ENCODE measurements at regions not wholly inside any gene's neighbourhood (a gene's known extent, or its start where the extent isn't known, plus 50 kb on each side); places are given as distances from the start of the nearest gene placed in this dataset.

GRCh38 chr14:58864751-58865513, 227.2 kb downstream of the DACT1 start:
- Histone ChIP-seq H3K4me1 (ENCODE audit: low read depth) (no peaks in the 10 kb centered on the region), H3K4me3 (no peak overlapping the region), H3K9me3 (no peaks in the 10 kb centered on the region), H3K36me3 (ENCODE audit: low read depth) (no peaks in the 10 kb centered on the region)
- intact Hi-C loops (cut with DNase I, micrococcal nuclease) = no loop called here
- peak in 1 of 3 donors; percentile 12 for DNase-seq
- no peak for ATAC-seq
- no peak for TF ChIP-seq CTCF (IDR thresholded peaks at IDR 0.05)

DNA sequence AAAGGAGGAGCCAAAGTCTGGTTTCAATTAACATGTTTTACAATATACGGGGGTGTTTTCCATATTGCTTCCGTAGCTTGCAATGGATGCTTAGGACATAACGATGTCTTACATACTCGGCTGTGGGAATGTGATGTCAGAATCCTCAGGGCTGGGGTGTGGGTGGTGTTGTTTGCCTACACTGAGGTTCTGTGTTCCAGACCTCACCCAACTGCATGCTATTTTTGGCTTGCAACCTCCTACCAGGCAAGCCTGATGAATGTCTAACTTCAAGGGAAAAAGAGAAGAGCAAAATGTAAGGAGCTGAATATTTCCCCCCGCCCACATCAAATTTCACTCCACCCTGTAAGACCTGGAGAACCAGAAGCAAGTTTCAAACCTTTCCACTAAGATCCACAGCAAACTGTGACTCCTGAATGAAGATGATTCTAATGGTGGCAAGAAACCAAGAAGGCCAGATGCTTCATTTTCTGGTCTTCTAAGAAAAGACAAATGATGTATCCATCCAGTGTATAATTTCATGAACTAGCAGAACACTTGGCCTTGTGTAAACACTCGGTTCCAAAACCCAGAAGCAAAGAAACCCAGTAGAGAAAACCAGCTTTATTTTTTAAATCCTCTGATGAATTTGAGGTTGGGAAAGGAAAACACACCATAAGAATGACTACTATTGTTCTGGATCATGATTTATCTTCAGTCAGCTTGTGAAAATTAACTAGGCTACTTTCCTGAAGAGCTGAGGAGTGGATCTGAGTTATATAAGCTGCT, 227.9 kb downstream of the DACT1 start:
- Histone ChIP-seq H3K4me1 (ENCODE audit: low read depth) (no peaks in the 10 kb centered on the region), H3K4me3 (no peak overlapping the region), H3K36me3 (ENCODE audit: low read depth) (no peaks in the 10 kb centered on the region), H3K9me3 (no peaks in the 10 kb centered on the region)
- no peak for DNase-seq
- intact Hi-C loops (cut with DNase I, micrococcal nuclease) = no loop called here
- TF ChIP-seq CTCF (IDR thresholded peaks at IDR 0.05) = no peak
- ATAC-seq = no peak

DNA sequence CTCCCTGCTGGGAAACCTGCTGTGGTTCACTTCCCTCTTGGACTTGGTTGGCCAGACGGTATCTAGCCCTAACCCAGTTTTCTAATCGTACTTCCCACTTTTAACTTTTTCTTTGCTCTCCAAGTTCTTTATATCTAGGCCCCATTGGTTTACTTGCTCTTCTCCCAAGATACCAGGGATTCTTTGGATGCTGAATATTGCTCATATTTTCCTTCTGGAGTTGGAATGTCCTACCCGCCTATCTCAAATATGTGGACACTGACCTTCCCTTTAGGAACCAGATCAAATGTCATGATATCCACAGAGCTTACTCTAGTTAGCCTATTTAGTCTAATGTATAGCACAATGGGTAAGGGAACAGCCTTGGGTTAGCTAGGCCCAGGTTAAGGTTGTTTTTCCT, 228.6 kb downstream of the DACT1 start:
- TF ChIP-seq CTCF (IDR thresholded peaks at IDR 0.05) = no peak
- DNase-seq (no peak), ATAC-seq (no peak)
- intact Hi-C loops (cut with DNase I, micrococcal nuclease) = no loop called here
- Histone ChIP-seq H3K4me3 (no peak overlapping the region), H3K4me1 (ENCODE audit: low read depth) (no peaks in the 10 kb centered on the region), H3K9me3 (no peaks in the 10 kb centered on the region), H3K36me3 (ENCODE audit: low read depth) (no peaks in the 10 kb centered on the region)

- no peaks in the 10 kb centered on the region for H3K36me3 ChIP-seq (ENCODE audit: low read depth)
- intact Hi-C loops (cut with DNase I, micrococcal nuclease) = no loop called here
- no peak for ATAC-seq
- TF ChIP-seq CTCF (IDR thresholded peaks at IDR 0.05) = no peak
- DNase-seq = no peak
- no peak overlapping the region for H3K4me3 ChIP-seq
- H3K9me3 ChIP-seq = no peaks in the 10 kb centered on the region
- H3K4me1 ChIP-seq (ENCODE audit: low read depth) = no peaks in the 10 kb centered on the region
Observed at GRCh38 chr14:58870961-58871360, 233.2 kb downstream of the DACT1 start.

DNA sequence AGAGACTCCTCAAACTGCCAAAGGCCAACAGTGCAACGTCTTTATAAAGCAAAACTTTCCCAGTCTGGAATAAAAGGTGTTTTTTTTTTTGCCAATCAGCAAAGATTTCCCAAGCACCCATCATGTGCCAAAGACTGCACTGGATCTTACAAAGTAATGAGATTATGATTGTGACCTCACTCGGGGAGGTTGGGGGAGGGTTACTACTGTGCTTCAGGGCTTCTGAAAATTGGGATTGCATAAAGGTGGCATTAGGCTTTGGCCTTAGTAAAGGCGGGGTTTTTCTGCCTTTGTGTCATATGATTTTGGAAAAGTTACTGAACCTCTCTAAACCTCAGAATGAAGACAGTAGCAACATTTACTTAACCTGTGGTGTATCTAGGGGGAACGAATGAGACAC, 233.8 kb downstream of the DACT1 start:
- Histone ChIP-seq H3K9me3 (no peaks in the 10 kb centered on the region), H3K4me1 (ENCODE audit: low read depth) (no peaks in the 10 kb centered on the region), H3K4me3 (no peak overlapping the region), H3K36me3 (ENCODE audit: low read depth) (no peaks in the 10 kb centered on the region)
- TF ChIP-seq CTCF (IDR thresholded peaks at IDR 0.05) = no peak
- DNase-seq (no peak), ATAC-seq (no peak)
- intact Hi-C loops (cut with DNase I, micrococcal nuclease) = no loop called here

Data from mucosa of descending colon (tissue), 3 donors.